Lower leg skin (tissue), 3 donors: ENCODE measurements at regions not wholly inside any gene's neighbourhood (a gene's known extent, or its start where the extent isn't known, plus 50 kb on each side); places are given as distances from the start of the nearest gene placed in this dataset.

Experiments used
- POLR2A ChIP-seq, 2 donors: fragments of 450-650 bp; IDR thresholded peaks; one replicate each; pipeline ENCODE4 v1.6.1; 2016 to 2017; ENCODE audit warnings: antibody characterized with exemption in 2 of 2, mild to moderate bottlenecking in 1 of 2, moderate library complexity in 1 of 2
- TF ChIP-seq, protein P1 (sequence below), 3 donors: fragments of 450-650 bp; IDR thresholded peaks; one replicate each; pipeline ENCODE4 v1.5.1; 2016; ENCODE audit warnings: antibody characterized with exemption in 3 of 3, mild to moderate bottlenecking in 3 of 3, moderate library complexity in 2 of 3

DNA sequence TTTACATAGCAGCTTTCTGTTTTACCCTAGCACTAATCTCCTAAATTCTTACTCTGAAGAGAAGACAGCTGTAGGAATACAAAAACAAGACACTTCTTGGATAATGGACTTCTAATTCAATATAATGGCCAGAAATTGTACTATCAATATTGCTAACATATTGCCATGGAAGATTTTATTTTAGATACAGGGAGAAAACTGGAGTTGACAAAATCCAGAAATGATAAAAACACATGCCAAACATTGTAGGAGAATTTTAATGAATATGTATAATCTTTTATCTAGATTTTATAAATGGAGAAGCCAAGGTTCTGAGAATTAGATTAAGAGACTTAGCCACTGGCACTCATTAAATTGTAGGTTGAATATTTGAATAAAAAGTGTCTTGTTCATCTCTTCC is 1838.8 kb upstream of the LRRTM1 start:
- TF ChIP-seq, protein P1, sequence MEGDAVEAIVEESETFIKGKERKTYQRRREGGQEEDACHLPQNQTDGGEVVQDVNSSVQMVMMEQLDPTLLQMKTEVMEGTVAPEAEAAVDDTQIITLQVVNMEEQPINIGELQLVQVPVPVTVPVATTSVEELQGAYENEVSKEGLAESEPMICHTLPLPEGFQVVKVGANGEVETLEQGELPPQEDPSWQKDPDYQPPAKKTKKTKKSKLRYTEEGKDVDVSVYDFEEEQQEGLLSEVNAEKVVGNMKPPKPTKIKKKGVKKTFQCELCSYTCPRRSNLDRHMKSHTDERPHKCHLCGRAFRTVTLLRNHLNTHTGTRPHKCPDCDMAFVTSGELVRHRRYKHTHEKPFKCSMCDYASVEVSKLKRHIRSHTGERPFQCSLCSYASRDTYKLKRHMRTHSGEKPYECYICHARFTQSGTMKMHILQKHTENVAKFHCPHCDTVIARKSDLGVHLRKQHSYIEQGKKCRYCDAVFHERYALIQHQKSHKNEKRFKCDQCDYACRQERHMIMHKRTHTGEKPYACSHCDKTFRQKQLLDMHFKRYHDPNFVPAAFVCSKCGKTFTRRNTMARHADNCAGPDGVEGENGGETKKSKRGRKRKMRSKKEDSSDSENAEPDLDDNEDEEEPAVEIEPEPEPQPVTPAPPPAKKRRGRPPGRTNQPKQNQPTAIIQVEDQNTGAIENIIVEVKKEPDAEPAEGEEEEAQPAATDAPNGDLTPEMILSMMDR (IDR thresholded peaks at IDR 0.05): no peak
- TF ChIP-seq POLR2A (IDR thresholded peaks at IDR 0.05): no peak
